T-helper 1 cell treated with Interleukin-12 subunit alpha and Interleukin-12 subunit beta and Interleukin-4 antibody, amounts not matched to agents 30 μg/mL and 1 μg/mL, for 36 hours (primary cell): ENCODE measurements at regions not wholly inside any gene's neighbourhood (a gene's known extent, or its start where the extent isn't known, plus 50 kb on each side); places are given as distances from the start of the nearest gene placed in this dataset.

Source experiments
- H3K27ac Mint-ChIP-seq: one replicate; pipeline ENCODE4 v1.8.0; 2021; ENCODE audit warnings: mild to moderate bottlenecking, mixed read lengths
- H3K27me3 Mint-ChIP-seq: one replicate; pipeline ENCODE4 v1.8.0; 2021; ENCODE audit warnings: low read depth, mixed read lengths
- H3K36me3 Mint-ChIP-seq: one replicate; pipeline ENCODE4 v1.8.0; 2021; ENCODE audit warnings: low read depth, mixed read lengths
- H3K4me1 Mint-ChIP-seq: one replicate; pipeline ENCODE4 v1.8.0; 2021; ENCODE audit warnings: low read depth, mixed read lengths
- H3K4me3 Mint-ChIP-seq: one replicate; pipeline ENCODE4 v1.8.0; 2021; ENCODE audit warnings: mild to moderate bottlenecking, moderate library complexity, mixed read lengths
- H3K9me3 Mint-ChIP-seq: one replicate; pipeline ENCODE4 v1.8.0; 2021; ENCODE audit warnings: mixed read lengths

GRCh38 chr3:30167541-30168011 is 438.8 kb upstream of the TGFBR2 start:
- H3K27me3 Mint-ChIP-seq = peaks cover 5% of the 10 kb centered on the region

GRCh38 chr3:30169487-30169886 is 436.9 kb upstream of the TGFBR2 start:
- no peak overlapping the region for H3K27ac Mint-ChIP-seq
- H3K4me1 Mint-ChIP-seq = no peaks in the 10 kb centered on the region
- H3K36me3 Mint-ChIP-seq = no peaks in the 10 kb centered on the region

More at GRCh38 chr3:30167541-30168011, 438.8 kb upstream of the TGFBR2 start:
- no peaks in the 10 kb centered on the region for H3K9me3 Mint-ChIP-seq
- no peaks in the 10 kb centered on the region for H3K36me3 Mint-ChIP-seq
- no peak overlapping the region for H3K4me3 Mint-ChIP-seq
- no peaks in the 10 kb centered on the region for H3K4me1 Mint-ChIP-seq
- H3K27ac Mint-ChIP-seq = no peak overlapping the region

GRCh38 chr3:30170681-30171438 is 435.5 kb upstream of the TGFBR2 start:
- no peak overlapping the region for H3K27ac Mint-ChIP-seq
- H3K36me3 Mint-ChIP-seq = no peaks in the 10 kb centered on the region
- no peak overlapping the region for H3K4me3 Mint-ChIP-seq
- H3K4me1 Mint-ChIP-seq = no peaks in the 10 kb centered on the region
- H3K27me3 Mint-ChIP-seq = peaks cover 9% of the 10 kb centered on the region
- H3K9me3 Mint-ChIP-seq = no peaks in the 10 kb centered on the region

More at GRCh38 chr3:30169487-30169886, 436.9 kb upstream of the TGFBR2 start:
- Mint-ChIP-seq H3K4me3 (no peak overlapping the region), H3K9me3 (no peaks in the 10 kb centered on the region), H3K27me3 (peaks cover 5% of the 10 kb centered on the region)

- Mint-ChIP-seq H3K27me3 (peaks cover 5% of the 10 kb centered on the region), H3K4me1 (no peaks in the 10 kb centered on the region), H3K4me3 (no peak overlapping the region), H3K36me3 (no peaks in the 10 kb centered on the region), H3K9me3 (no peaks in the 10 kb centered on the region), H3K27ac (no peak overlapping the region)
These were observed 432.0 kb upstream of the TGFBR2 start for GRCh38 chr3:30174357-30174756.

GRCh38 chr3:30180310-30181177 is 425.9 kb upstream of the TGFBR2 start:
- Mint-ChIP-seq H3K27me3 (peaks cover 22% of the 10 kb centered on the region), H3K4me3 (no peak overlapping the region), H3K27ac (no peak overlapping the region), H3K9me3 (no peaks in the 10 kb centered on the region), H3K4me1 (no peaks in the 10 kb centered on the region), H3K36me3 (no peaks in the 10 kb centered on the region)

GRCh38 chr3:30181178-30181465 is 425.3 kb upstream of the TGFBR2 start:
- Mint-ChIP-seq H3K36me3 (no peaks in the 10 kb centered on the region), H3K27me3 (peaks cover 20% of the 10 kb centered on the region), H3K4me1 (no peaks in the 10 kb centered on the region), H3K27ac (no peak overlapping the region), H3K9me3 (no peaks in the 10 kb centered on the region), H3K4me3 (no peak overlapping the region)

GRCh38 chr3:30181581-30181980 is 424.8 kb upstream of the TGFBR2 start:
- Mint-ChIP-seq H3K4me3 (no peak overlapping the region), H3K27ac (no peak overlapping the region), H3K9me3 (no peaks in the 10 kb centered on the region), H3K4me1 (no peaks in the 10 kb centered on the region), H3K27me3 (peaks cover 23% of the 10 kb centered on the region), H3K36me3 (no peaks in the 10 kb centered on the region)

- Mint-ChIP-seq H3K36me3 (no peaks in the 10 kb centered on the region), H3K27me3 (peaks cover 31% of the 10 kb centered on the region), H3K9me3 (no peaks in the 10 kb centered on the region), H3K4me1 (no peaks in the 10 kb centered on the region), H3K4me3 (no peak overlapping the region), H3K27ac (no peak overlapping the region)
These were observed 423.0 kb upstream of the TGFBR2 start for GRCh38 chr3:30183421-30183820.

GRCh38 chr3:30184091-30184810 is 422.1 kb upstream of the TGFBR2 start:
- Mint-ChIP-seq H3K4me1 (no peaks in the 10 kb centered on the region), H3K27me3 (peaks cover 31% of the 10 kb centered on the region), H3K36me3 (no peaks in the 10 kb centered on the region), H3K9me3 (no peaks in the 10 kb centered on the region), H3K27ac (no peak overlapping the region), H3K4me3 (no peak overlapping the region)

GRCh38 chr3:30185872-30186271 is 420.5 kb upstream of the TGFBR2 start:
- no peak overlapping the region for H3K27ac Mint-ChIP-seq
- H3K4me1 Mint-ChIP-seq = no peaks in the 10 kb centered on the region
- no peaks in the 10 kb centered on the region for H3K36me3 Mint-ChIP-seq
- no peak overlapping the region for H3K4me3 Mint-ChIP-seq
- no peaks in the 10 kb centered on the region for H3K9me3 Mint-ChIP-seq
- peaks cover 25% of the 10 kb centered on the region for H3K27me3 Mint-ChIP-seq

- H3K4me3 Mint-ChIP-seq = no peak overlapping the region
- H3K36me3 Mint-ChIP-seq = no peaks in the 10 kb centered on the region
- peaks cover 28% of the 10 kb centered on the region for H3K27me3 Mint-ChIP-seq
- H3K9me3 Mint-ChIP-seq = no peaks in the 10 kb centered on the region
- H3K27ac Mint-ChIP-seq = no peak overlapping the region
- H3K4me1 Mint-ChIP-seq = no peaks in the 10 kb centered on the region
These were observed 419.6 kb upstream of the TGFBR2 start for GRCh38 chr3:30186741-30187219.

GRCh38 chr3:30187366-30187765 is 419.0 kb upstream of the TGFBR2 start:
- H3K9me3 Mint-ChIP-seq = no peaks in the 10 kb centered on the region
- H3K27ac Mint-ChIP-seq = no peak overlapping the region
- H3K36me3 Mint-ChIP-seq = no peaks in the 10 kb centered on the region
- H3K27me3 Mint-ChIP-seq = peaks cover 31% of the 10 kb centered on the region
- H3K4me1 Mint-ChIP-seq = no peaks in the 10 kb centered on the region
- no peak overlapping the region for H3K4me3 Mint-ChIP-seq

- Mint-ChIP-seq H3K9me3 (no peaks in the 10 kb centered on the region), H3K36me3 (no peaks in the 10 kb centered on the region), H3K4me1 (no peaks in the 10 kb centered on the region), H3K27me3 (peaks cover 28% of the 10 kb centered on the region), H3K4me3 (no peak overlapping the region), H3K27ac (no peak overlapping the region)
These were observed 417.7 kb upstream of the TGFBR2 start for GRCh38 chr3:30188713-30189112.

GRCh38 chr3:30189900-30190299 is 416.5 kb upstream of the TGFBR2 start:
- H3K9me3 Mint-ChIP-seq = no peaks in the 10 kb centered on the region
- peaks cover 31% of the 10 kb centered on the region for H3K27me3 Mint-ChIP-seq
- H3K27ac Mint-ChIP-seq = no peak overlapping the region
- H3K36me3 Mint-ChIP-seq = no peaks in the 10 kb centered on the region
- H3K4me3 Mint-ChIP-seq = no peak overlapping the region
- no peaks in the 10 kb centered on the region for H3K4me1 Mint-ChIP-seq
